Panc1 (cell line): ENCODE measurements at regions not wholly inside any gene's neighbourhood (a gene's known extent, or its start where the extent isn't known, plus 50 kb on each side); places are given as distances from the start of the nearest gene placed in this dataset.

ENCODE experiments used
- ATAC-seq: fragments of 200-7000 bp; cut with Tn5 transposase; 2 replicates; pipeline ENCODE4 v1.9.1; 2020; ENCODE audit warnings: mild to moderate bottlenecking, moderate library complexity
- BruUV-seq: library from RNA; stranded (reverse); fragments of 400-500 nt; replicated peaks from 2 replicates; lab custom pipeline; 2021; lab: Mats Ljungman, UMichigan
- CTCF ChIA-PET: fragments of 300-600 bp; sonication (Branson Sonifier 250); formaldehyde crosslinking; loops from one replicate; lab custom pipeline; 2022; ENCODE audit warnings: antibody characterized with exemption; lab: Charles Lee
- POLR2A ChIA-PET: fragments of 300-600 bp; sonication (Branson Sonifier 250); formaldehyde crosslinking; loops from one replicate; lab custom pipeline; 2022; ENCODE audit warnings: antibody characterized with exemption; lab: Charles Lee
- DNase-seq: peaks from one replicate; pipeline ENCODE4 v3.0.0-alpha.2; 2010; ENCODE audit warnings: low read depth, low spot score
- H3K27ac ChIP-seq: 2 replicates; pipeline ENCODE4 v1.5.1; 2011; ENCODE audit warnings: mild to moderate bottlenecking, low read length, inconsistent platforms
- H3K27me3 ChIP-seq: fragments of 200-500 bp; sonication (Bioruptor generic); 2 replicates; pipeline ENCODE4 v1.6.0; 2014; ENCODE audit warnings: low read length, inconsistent platforms; ENCODE audit not compliant: control insufficient read depth, insufficient read depth
- H3K36me3 ChIP-seq: fragments of 200-500 bp; sonication (Bioruptor generic); 2 replicates; pipeline ENCODE4 v1.5.1; 2014; ENCODE audit warnings: inconsistent platforms, mild to moderate bottlenecking, low read length, moderate library complexity; ENCODE audit not compliant: control insufficient read depth, insufficient read depth
- H3K4me1 ChIP-seq: 2 replicates; pipeline ENCODE4 v1.5.1; 2011; ENCODE audit warnings: inconsistent platforms, mild to moderate bottlenecking, low read length, moderate library complexity; ENCODE audit not compliant: control insufficient read depth, insufficient read depth
- H3K4me3 ChIP-seq, 2 experiments: 2 replicates each; pipeline ENCODE4 v1.5.1; 2011 to 2012; ENCODE audit warnings: low read depth in 2 of 2, low read length in 2 of 2, mild to moderate bottlenecking in 2 of 2, inconsistent platforms in 1 of 2, moderate library complexity in 1 of 2
- H3K9me3 ChIP-seq: fragments of 200-500 bp; sonication (Bioruptor generic); 2 replicates; pipeline ENCODE4 v1.5.1; 2014; ENCODE audit warnings: low read depth, mild to moderate bottlenecking, inconsistent platforms, low read length, moderate library complexity; ENCODE audit not compliant: control insufficient read depth, insufficient read depth
- CTCF ChIP-seq: fragments of 450-650 bp; IDR thresholded peaks from 2 replicates; pipeline ENCODE4 v1.5.1; 2017; ENCODE audit warnings: mild to moderate bottlenecking
- POLR2AphosphoS5 ChIP-seq: IDR thresholded peaks from 2 replicates; pipeline ENCODE4 v1.6.1; 2012; ENCODE audit warnings: mild to moderate bottlenecking, low read depth, low read length, moderate library complexity
- REST ChIP-seq, 2 experiments: IDR thresholded peaks; 2 replicates each; pipeline ENCODE4 v1.6.1; 2011 to 2012; ENCODE audit warnings: low read depth in 2 of 2, control low read depth in 1 of 2, low read length in 1 of 2, mild to moderate bottlenecking in 1 of 2, moderate library complexity in 1 of 2; ENCODE audit not compliant: insufficient read depth in 1 of 2
- SIN3A ChIP-seq: IDR thresholded peaks from 2 replicates; pipeline ENCODE4 v1.6.1; 2012; ENCODE audit warnings: low read depth, mild to moderate bottlenecking, low read length, moderate library complexity, borderline replicate concordance; ENCODE audit not compliant: insufficient read depth
- TCF7L2 ChIP-seq: IDR thresholded peaks from 2 replicates; pipeline ENCODE4 v1.6.1; 2011; ENCODE audit warnings: mild to moderate bottlenecking, low read depth, low read length, inconsistent platforms
- in situ Hi-C: cut with HindIII; loops from 2 replicates; pipeline ENCODE4 v1.10.0; 2016; ENCODE audit warnings: low sequenced_read_pairs, low pct_unique_long_range_greater_than_20kb
- intact Hi-C: fragments of 100-400 bp; cut with micrococcal nuclease; formaldehyde crosslinking; loops from one replicate; pipeline ENCODE4 v1.10.0; 2022; ENCODE audit not compliant: unreplicated experiment

- DNase-seq (no peak), ATAC-seq (no peak)
- CTCF ChIA-PET = no interaction called here
- BruUV-seq = no TSS peak
- Histone ChIP-seq H3K27me3 (no peaks in the 10 kb centered on the region), H3K36me3 (no peaks in the 10 kb centered on the region), H3K9me3 (peaks cover 7% of the 10 kb centered on the region; the same call in 1 of the 2 replicates), H3K4me1 (no peaks in the 10 kb centered on the region), H3K27ac (no peak overlapping the region), H3K4me3 (no peak overlapping the region)
- intact Hi-C loops = no loop called here
- POLR2A ChIA-PET = no interaction called here
- in situ Hi-C loops = no loop called here
- no peak for TF ChIP-seq POLR2AphosphoS5
- TF ChIP-seq SIN3A = no peak
- no peak for TF ChIP-seq REST (IDR thresholded peaks at IDR 0.05; ENCODE audit: insufficient read depth in 1 of 2, low read depth in 2 of 2, low read length in 1 of 2)
- TF ChIP-seq CTCF = no peak
- TF ChIP-seq TCF7L2 = no peak
Measured at GRCh38 chr10:83553366-83553765, 585.9 kb upstream of the GHITM start.

- in situ Hi-C loops (no loop called here), intact Hi-C loops (no loop called here)
- CTCF ChIA-PET = no interaction called here
- Histone ChIP-seq H3K27me3 (no peaks in the 10 kb centered on the region), H3K4me1 (no peaks in the 10 kb centered on the region), H3K36me3 (no peaks in the 10 kb centered on the region), H3K27ac (no peak overlapping the region), H3K9me3 (peaks cover 7% of the 10 kb centered on the region; the same call in 1 of the 2 replicates), H3K4me3 (no peak overlapping the region)
- POLR2A ChIA-PET = no interaction called here
- BruUV-seq = no TSS peak
- no peak for DNase-seq
- ATAC-seq = no peak
- no peak for TF ChIP-seq POLR2AphosphoS5
- no peak for TF ChIP-seq TCF7L2
- no peak for TF ChIP-seq CTCF
- no peak for TF ChIP-seq SIN3A
- no peak for TF ChIP-seq REST (IDR thresholded peaks at IDR 0.05; ENCODE audit: insufficient read depth in 1 of 2, low read depth in 2 of 2, low read length in 1 of 2)
Measured at GRCh38 chr10:83555264-83555663, 584.0 kb upstream of the GHITM start.
